GM18868 (cell line): ENCODE measurements at regions not wholly inside any gene's neighbourhood (a gene's known extent, or its start where the extent isn't known, plus 50 kb on each side); places are given as distances from the start of the nearest gene placed in this dataset.

ENCODE experiments used
- ATAC-seq: cut with Tn5 transposase; IDR thresholded peaks from one replicate; pipeline ENCODE4 v1.9.1; 2021; ENCODE audit warnings: mild to moderate bottlenecking, moderate library complexity; ENCODE audit not compliant: unreplicated experiment

- no peak for ATAC-seq
These were observed 1076.1 kb upstream of the CADM2 start for GRCh38 chr3:83882701-83883100.

GRCh38 chr3:83890039-83890762, 1068.6 kb upstream of the CADM2 start:
- no peak for ATAC-seq

GRCh38 chr3:83890763-83891135, 1068.0 kb upstream of the CADM2 start:
- no peak for ATAC-seq

GRCh38 chr3:83894223-83894622, 1064.6 kb upstream of the CADM2 start:
- ATAC-seq = no peak

- no peak for ATAC-seq
These were observed 1062.9 kb upstream of the CADM2 start for GRCh38 chr3:83895892-83896291.

- ATAC-seq = no peak
These were observed 1055.8 kb upstream of the CADM2 start for GRCh38 chr3:83902787-83903533.

- ATAC-seq = no peak
These were observed 1045.4 kb upstream of the CADM2 start for GRCh38 chr3:83913381-83913780.

- ATAC-seq = no peak
These were observed 1032.5 kb upstream of the CADM2 start for GRCh38 chr3:83926291-83926690.

GRCh38 chr3:83928391-83928790, 1030.4 kb upstream of the CADM2 start:
- peak; percentile 87 for ATAC-seq

- no peak for ATAC-seq
These were observed 1029.9 kb upstream of the CADM2 start for GRCh38 chr3:83928903-83929302.

GRCh38 chr3:83934192-83935021, 1024.4 kb upstream of the CADM2 start:
- peak; percentile 76 for ATAC-seq

- no peak for ATAC-seq
These were observed 1020.3 kb upstream of the CADM2 start for GRCh38 chr3:83938491-83938890.

- ATAC-seq = no peak
These were observed 1016.6 kb upstream of the CADM2 start for GRCh38 chr3:83941990-83942745.

GRCh38 chr3:83946049-83946448, 1012.7 kb upstream of the CADM2 start:
- no peak for ATAC-seq

GRCh38 chr3:83946554-83946953, 1012.2 kb upstream of the CADM2 start:
- ATAC-seq = no peak

GRCh38 chr3:83948771-83949170, 1010.0 kb upstream of the CADM2 start:
- ATAC-seq = no peak

- ATAC-seq = no peak
These were observed 1005.2 kb upstream of the CADM2 start for GRCh38 chr3:83953417-83954089.

GRCh38 chr3:83956431-83956830, 1002.4 kb upstream of the CADM2 start:
- no peak for ATAC-seq

GRCh38 chr3:83968356-83968755, 990.4 kb upstream of the CADM2 start:
- ATAC-seq = no peak

GRCh38 chr3:83971666-83972065, 987.1 kb upstream of the CADM2 start:
- no peak for ATAC-seq
